WTC11 (cell line): ENCODE measurements at regions not wholly inside any gene's neighbourhood (a gene's known extent, or its start where the extent isn't known, plus 50 kb on each side); places are given as distances from the start of the nearest gene placed in this dataset.

Experiments used
- ATAC-seq: fragments of 200-7000 bp; cut with Tn5 transposase; 2 replicates; pipeline ENCODE4 v1.10.0; 2021; ENCODE audit warnings: mild to moderate bottlenecking, moderate library complexity
- CTCF ChIA-PET: fragments of 300-600 bp; sonication (Branson Sonifier 250); formaldehyde crosslinking; loops from one replicate; lab custom pipeline; 2021; ENCODE audit warnings: antibody characterized with exemption; lab: Charles Lee
- POLR2A ChIA-PET: fragments of 350-600 bp; sonication (Branson Sonifier 250); formaldehyde crosslinking; loops from one replicate; lab custom pipeline; 2021; ENCODE audit warnings: antibody characterized with exemption; lab: Charles Lee
- DNase-seq: peaks from one replicate; pipeline ENCODE4 v3.0.0; 2021; ENCODE audit warnings: low spot score
- H3K27ac Mint-ChIP-seq: 2 replicates; pipeline ENCODE4 v1.8.0; 2021; ENCODE audit warnings: mixed read lengths
- H3K27me3 Mint-ChIP-seq: 2 replicates; pipeline ENCODE4 v1.8.0; 2021; ENCODE audit warnings: low read depth, mild to moderate bottlenecking, moderate library complexity, mixed read lengths
- H3K36me3 Mint-ChIP-seq: 2 replicates; pipeline ENCODE4 v1.8.0; 2021; ENCODE audit warnings: mixed read lengths
- H3K4me1 Mint-ChIP-seq: 2 replicates; pipeline ENCODE4 v1.8.0; 2022; ENCODE audit warnings: mixed read lengths
- H3K4me3 Mint-ChIP-seq: 2 replicates; pipeline ENCODE4 v1.8.0; 2021; ENCODE audit warnings: mild to moderate bottlenecking, moderate library complexity, mixed read lengths
- H3K9me3 Mint-ChIP-seq: 2 replicates; pipeline ENCODE4 v1.8.0; 2021; ENCODE audit warnings: mixed read lengths
- CREB1 ChIP-seq: sonication (generic); formaldehyde crosslinking; IDR thresholded peaks from 2 replicates; pipeline ENCODE4 v1.8.0; 2023; ENCODE audit warnings: mild to moderate bottlenecking, missing genetic modification reagents
- EMX1 ChIP-seq: fragments of 250-450 bp; sonication (Bioruptor Pico); IDR thresholded peaks from 2 replicates; pipeline ENCODE4 v1.8.0; 2021; ENCODE audit warnings: mild to moderate bottlenecking
- PRRX2 ChIP-seq: fragments of 250-450 bp; sonication (Bioruptor Pico); IDR thresholded peaks from 2 replicates; pipeline ENCODE4 v1.8.0; 2021; ENCODE audit warnings: mild to moderate bottlenecking
- RORB ChIP-seq: fragments of 250-450 bp; sonication (Bioruptor Pico); IDR thresholded peaks from 2 replicates; pipeline ENCODE4 v1.9.0; 2021; ENCODE audit warnings: mild to moderate bottlenecking
- SOX15 ChIP-seq: fragments of 250-450 bp; sonication (Bioruptor Pico); IDR thresholded peaks from 2 replicates; pipeline ENCODE4 v1.9.0; 2021; ENCODE audit warnings: mild to moderate bottlenecking
- TP53 ChIP-seq: sonication (generic); formaldehyde crosslinking; IDR thresholded peaks from 2 replicates; pipeline ENCODE4 v1.8.1; 2023; ENCODE audit warnings: mild to moderate bottlenecking, missing genetic modification reagents
- ZNF317 ChIP-seq: sonication (generic); formaldehyde crosslinking; IDR thresholded peaks from 2 replicates; pipeline ENCODE4 v1.8.1; 2023; ENCODE audit warnings: low read depth, mild to moderate bottlenecking, moderate library complexity, missing genetic modification reagents, borderline replicate concordance
- ZNF416 ChIP-seq: fragments of 250-450 bp; sonication (Bioruptor Pico); IDR thresholded peaks from 2 replicates; pipeline ENCODE4 v1.9.0; 2021; ENCODE audit warnings: mild to moderate bottlenecking, inconsistent platforms
- TF ChIP-seq, protein P1 (sequence below): sonication (generic); formaldehyde crosslinking; IDR thresholded peaks from 2 replicates; pipeline ENCODE4 v1.8.1; 2022; ENCODE audit warnings: low read depth, mild to moderate bottlenecking, moderate library complexity, missing genetic modification reagents, borderline replicate concordance
- TF ChIP-seq, protein P2 (sequence below): sonication (generic); formaldehyde crosslinking; IDR thresholded peaks from 2 replicates; pipeline ENCODE4 v1.8.1; 2022; ENCODE audit warnings: missing genetic modification reagents, borderline replicate concordance
- TF ChIP-seq, protein P3 (sequence below): sonication (generic); formaldehyde crosslinking; IDR thresholded peaks from 2 replicates; pipeline ENCODE4 v1.8.0; 2022; ENCODE audit warnings: mild to moderate bottlenecking, missing genetic modification reagents
- TF ChIP-seq, protein P4 (sequence below): fragments of 250-450 bp; sonication (Bioruptor Pico); IDR thresholded peaks from 2 replicates; pipeline ENCODE4 v1.9.0; 2021; ENCODE audit warnings: moderate library complexity, mild to moderate bottlenecking, inconsistent platforms, borderline replicate concordance
- TF ChIP-seq, protein P5 (sequence below): sonication (generic); formaldehyde crosslinking; IDR thresholded peaks from 2 replicates; pipeline ENCODE4 v1.8.0; 2022; ENCODE audit warnings: mild to moderate bottlenecking, missing genetic modification reagents
- TF ChIP-seq, protein P6 (sequence below): fragments of 200-600 bp; IDR thresholded peaks from 2 replicates; pipeline ENCODE4 v1.8.0; 2022; ENCODE audit warnings: antibody characterized with exemption
- TF ChIP-seq, protein P7 (sequence below): sonication (generic); formaldehyde crosslinking; IDR thresholded peaks from 2 replicates; pipeline ENCODE4 v1.8.1; 2022; ENCODE audit warnings: low read depth, missing genetic modification reagents, borderline replicate concordance

DNA sequence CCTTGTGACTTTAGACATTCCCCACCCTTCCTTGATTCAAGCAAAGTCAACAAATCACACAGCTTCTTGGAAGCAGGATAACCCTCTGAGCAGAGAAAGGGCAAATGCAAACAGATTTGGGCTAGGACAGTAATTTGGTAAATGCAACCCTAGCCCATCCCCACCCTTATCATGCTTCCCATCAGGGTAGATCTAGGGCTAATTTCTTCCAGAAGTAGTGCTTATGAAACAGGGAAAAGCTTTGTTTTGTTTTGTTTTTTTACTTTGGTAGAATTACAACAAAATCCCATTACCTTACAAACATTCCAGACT lies 525.1 kb upstream of the NOX3 start:
- H3K36me3 Mint-ChIP-seq, result no peaks in the 10 kb centered on the region
- TF ChIP-seq, protein P1, sequence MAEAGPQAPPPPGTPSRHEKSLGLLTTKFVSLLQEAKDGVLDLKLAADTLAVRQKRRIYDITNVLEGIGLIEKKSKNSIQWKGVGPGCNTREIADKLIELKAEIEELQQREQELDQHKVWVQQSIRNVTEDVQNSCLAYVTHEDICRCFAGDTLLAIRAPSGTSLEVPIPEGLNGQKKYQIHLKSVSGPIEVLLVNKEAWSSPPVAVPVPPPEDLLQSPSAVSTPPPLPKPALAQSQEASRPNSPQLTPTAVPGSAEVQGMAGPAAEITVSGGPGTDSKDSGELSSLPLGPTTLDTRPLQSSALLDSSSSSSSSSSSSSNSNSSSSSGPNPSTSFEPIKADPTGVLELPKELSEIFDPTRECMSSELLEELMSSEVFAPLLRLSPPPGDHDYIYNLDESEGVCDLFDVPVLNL (CRISPR knock-in tag), result no peak
- TF ChIP-seq ZNF416 (CRISPR knock-in tag) (no peak), ZNF317 (no peak), RORB (CRISPR knock-in tag) (no peak), SOX15 (no peak), PRRX2 (CRISPR knock-in tag) (no peak), CREB1 (CRISPR knock-in tag) (no peak), EMX1 (CRISPR knock-in tag) (no peak)
- TF ChIP-seq, protein P2, sequence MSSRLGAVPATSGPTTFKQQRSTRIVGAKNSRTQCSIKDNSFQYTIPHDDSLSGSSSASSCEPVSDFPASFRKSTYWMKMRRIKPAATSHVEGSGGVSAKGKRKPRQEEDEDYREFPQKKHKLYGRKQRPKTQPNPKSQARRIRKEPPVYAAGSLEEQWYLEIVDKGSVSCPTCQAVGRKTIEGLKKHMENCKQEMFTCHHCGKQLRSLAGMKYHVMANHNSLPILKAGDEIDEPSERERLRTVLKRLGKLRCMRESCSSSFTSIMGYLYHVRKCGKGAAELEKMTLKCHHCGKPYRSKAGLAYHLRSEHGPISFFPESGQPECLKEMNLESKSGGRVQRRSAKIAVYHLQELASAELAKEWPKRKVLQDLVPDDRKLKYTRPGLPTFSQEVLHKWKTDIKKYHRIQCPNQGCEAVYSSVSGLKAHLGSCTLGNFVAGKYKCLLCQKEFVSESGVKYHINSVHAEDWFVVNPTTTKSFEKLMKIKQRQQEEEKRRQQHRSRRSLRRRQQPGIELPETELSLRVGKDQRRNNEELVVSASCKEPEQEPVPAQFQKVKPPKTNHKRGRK (CRISPR knock-in tag), result no peak
- TF ChIP-seq, protein P3, sequence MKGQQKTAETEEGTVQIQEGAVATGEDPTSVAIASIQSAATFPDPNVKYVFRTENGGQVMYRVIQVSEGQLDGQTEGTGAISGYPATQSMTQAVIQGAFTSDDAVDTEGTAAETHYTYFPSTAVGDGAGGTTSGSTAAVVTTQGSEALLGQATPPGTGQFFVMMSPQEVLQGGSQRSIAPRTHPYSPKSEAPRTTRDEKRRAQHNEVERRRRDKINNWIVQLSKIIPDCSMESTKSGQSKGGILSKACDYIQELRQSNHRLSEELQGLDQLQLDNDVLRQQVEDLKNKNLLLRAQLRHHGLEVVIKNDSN, result no peak
- TF ChIP-seq, protein P4, sequence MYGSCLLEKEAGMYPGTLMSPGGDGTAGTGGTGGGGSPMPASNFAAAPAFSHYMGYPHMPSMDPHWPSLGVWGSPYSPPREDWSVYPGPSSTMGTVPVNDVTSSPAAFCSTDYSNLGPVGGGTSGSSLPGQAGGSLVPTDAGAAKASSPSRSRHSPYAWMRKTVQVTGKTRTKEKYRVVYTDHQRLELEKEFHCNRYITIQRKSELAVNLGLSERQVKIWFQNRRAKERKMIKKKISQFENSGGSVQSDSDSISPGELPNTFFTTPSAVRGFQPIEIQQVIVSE (CRISPR knock-in tag), result no peak
- TF ChIP-seq, protein P5, sequence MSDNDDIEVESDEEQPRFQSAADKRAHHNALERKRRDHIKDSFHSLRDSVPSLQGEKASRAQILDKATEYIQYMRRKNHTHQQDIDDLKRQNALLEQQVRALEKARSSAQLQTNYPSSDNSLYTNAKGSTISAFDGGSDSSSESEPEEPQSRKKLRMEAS, result no peak
- DNase-seq, result no peak
- no peak overlapping the region for H3K4me3 Mint-ChIP-seq
- ChIA-PET POLR2A (no interaction called here), CTCF (no interaction called here)
- no peak for ATAC-seq
- H3K27ac Mint-ChIP-seq, result no peak overlapping the region
- no peaks in the 10 kb centered on the region for H3K9me3 Mint-ChIP-seq
- H3K27me3 Mint-ChIP-seq, result no peaks in the 10 kb centered on the region
- H3K4me1 Mint-ChIP-seq, result 0 out of 2 replicates have a peak, but pooled peaks cover 3% of the 10 kb centered on the region

DNA sequence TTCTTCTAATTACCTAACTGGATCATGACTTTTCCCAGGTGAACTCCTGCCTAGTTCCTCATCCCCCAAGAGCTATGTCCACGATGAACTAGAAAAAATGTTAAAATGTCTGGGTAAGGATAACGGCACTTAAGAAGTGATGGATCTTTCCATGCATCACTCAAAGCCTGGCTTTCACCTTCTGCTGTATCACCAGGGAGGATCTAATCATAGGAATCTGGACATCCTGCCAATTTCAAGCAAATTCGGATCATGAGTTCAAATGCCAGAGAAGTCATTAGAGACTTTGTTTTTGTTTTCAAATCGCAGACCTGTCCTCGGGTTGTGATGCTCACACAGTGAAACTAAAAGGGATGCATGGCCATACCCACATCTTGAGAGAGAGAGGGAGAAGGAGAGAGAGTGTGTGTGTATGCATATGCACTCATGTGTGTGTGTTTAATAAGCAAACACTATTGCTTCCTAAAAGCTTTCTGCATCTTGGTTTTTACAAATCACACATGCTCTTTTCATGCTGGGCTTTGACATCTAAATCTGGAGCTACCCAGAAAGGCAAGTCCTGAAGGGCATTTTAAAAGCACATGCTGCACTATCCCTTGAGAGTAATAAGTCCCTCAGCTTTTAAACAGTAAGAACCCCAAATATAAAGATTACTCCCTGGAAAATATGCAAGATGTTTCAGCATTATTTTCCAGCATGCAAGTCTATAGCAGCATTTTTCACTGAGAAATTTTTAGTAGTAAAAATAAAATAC lies 524.6 kb upstream of the NOX3 start:
- Mint-ChIP-seq H3K9me3 (no peaks in the 10 kb centered on the region), H3K36me3 (no peaks in the 10 kb centered on the region), H3K4me3 (no peak overlapping the region), H3K27me3 (no peaks in the 10 kb centered on the region), H3K27ac (no peak overlapping the region)
- DNase-seq, result no peak
- TF ChIP-seq, protein P6, sequence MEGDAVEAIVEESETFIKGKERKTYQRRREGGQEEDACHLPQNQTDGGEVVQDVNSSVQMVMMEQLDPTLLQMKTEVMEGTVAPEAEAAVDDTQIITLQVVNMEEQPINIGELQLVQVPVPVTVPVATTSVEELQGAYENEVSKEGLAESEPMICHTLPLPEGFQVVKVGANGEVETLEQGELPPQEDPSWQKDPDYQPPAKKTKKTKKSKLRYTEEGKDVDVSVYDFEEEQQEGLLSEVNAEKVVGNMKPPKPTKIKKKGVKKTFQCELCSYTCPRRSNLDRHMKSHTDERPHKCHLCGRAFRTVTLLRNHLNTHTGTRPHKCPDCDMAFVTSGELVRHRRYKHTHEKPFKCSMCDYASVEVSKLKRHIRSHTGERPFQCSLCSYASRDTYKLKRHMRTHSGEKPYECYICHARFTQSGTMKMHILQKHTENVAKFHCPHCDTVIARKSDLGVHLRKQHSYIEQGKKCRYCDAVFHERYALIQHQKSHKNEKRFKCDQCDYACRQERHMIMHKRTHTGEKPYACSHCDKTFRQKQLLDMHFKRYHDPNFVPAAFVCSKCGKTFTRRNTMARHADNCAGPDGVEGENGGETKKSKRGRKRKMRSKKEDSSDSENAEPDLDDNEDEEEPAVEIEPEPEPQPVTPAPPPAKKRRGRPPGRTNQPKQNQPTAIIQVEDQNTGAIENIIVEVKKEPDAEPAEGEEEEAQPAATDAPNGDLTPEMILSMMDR, result no peak
- TF ChIP-seq TP53 (CRISPR knock-in tag), result no peak
- TF ChIP-seq, protein P7, sequence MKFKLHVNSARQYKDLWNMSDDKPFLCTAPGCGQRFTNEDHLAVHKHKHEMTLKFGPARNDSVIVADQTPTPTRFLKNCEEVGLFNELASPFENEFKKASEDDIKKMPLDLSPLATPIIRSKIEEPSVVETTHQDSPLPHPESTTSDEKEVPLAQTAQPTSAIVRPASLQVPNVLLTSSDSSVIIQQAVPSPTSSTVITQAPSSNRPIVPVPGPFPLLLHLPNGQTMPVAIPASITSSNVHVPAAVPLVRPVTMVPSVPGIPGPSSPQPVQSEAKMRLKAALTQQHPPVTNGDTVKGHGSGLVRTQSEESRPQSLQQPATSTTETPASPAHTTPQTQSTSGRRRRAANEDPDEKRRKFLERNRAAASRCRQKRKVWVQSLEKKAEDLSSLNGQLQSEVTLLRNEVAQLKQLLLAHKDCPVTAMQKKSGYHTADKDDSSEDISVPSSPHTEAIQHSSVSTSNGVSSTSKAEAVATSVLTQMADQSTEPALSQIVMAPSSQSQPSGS (CRISPR knock-in tag), result no peak
- TF ChIP-seq, all 79 proteins: peak for 0
- 0 out of 2 replicates have a peak, but pooled peaks cover 3% of the 10 kb centered on the region for H3K4me1 Mint-ChIP-seq
- POLR2A ChIA-PET, result no interaction called here
- CTCF ChIA-PET, result no interaction called here
- no peak for ATAC-seq
